Endodermal cell (in vitro differentiated cells): ENCODE measurements at regions not wholly inside any gene's neighbourhood (a gene's known extent, or its start where the extent isn't known, plus 50 kb on each side); places are given as distances from the start of the nearest gene placed in this dataset.
A peak's percentile ranks its signal among the peaks of the same experiment; 100 is the strongest.
"Not testable (repeated sequence)": the region's sequence is repeated elsewhere in the genome, so short reads cannot be mapped to it uniquely, and the experiment has no call there.

Experiments used
- DNase-seq: peaks from one replicate; pipeline ENCODE4 v3.0.0-alpha.2; 2017
- H3K27ac ChIP-seq: 2 replicates; pipeline ENCODE4 v1.5.1; 2013; ENCODE audit warnings: mild to moderate bottlenecking, low read depth, low read length, moderate library complexity
- H3K27me3 ChIP-seq: 2 replicates; pipeline ENCODE4 v1.6.1; 2013; ENCODE audit warnings: mild to moderate bottlenecking, low read length, moderate library complexity; ENCODE audit not compliant: insufficient read depth, control insufficient read depth, poor library complexity, severe bottlenecking
- H3K36me3 ChIP-seq: 2 replicates; pipeline ENCODE4 v1.7.0; 2013; ENCODE audit warnings: mild to moderate bottlenecking, low read length, moderate library complexity; ENCODE audit not compliant: control insufficient read depth, insufficient read depth
- H3K4me1 ChIP-seq: one replicate; pipeline ENCODE4 v1.7.0; 2013; ENCODE audit warnings: low read length; ENCODE audit not compliant: control insufficient read depth, insufficient read depth
- H3K4me3 ChIP-seq: 2 replicates; pipeline ENCODE4 v1.5.1; 2013; ENCODE audit warnings: mild to moderate bottlenecking, low read length, moderate library complexity
- H3K9ac ChIP-seq: 2 replicates; pipeline ENCODE4 v1.6.1; 2013; ENCODE audit warnings: mild to moderate bottlenecking, low read length, moderate library complexity; ENCODE audit not compliant: poor library complexity, severe bottlenecking; ENCODE audit errors: extremely low read depth
- H3K9me3 ChIP-seq: 2 replicates; pipeline ENCODE4 v1.6.1; 2013; ENCODE audit warnings: mild to moderate bottlenecking, low read length, moderate library complexity; ENCODE audit not compliant: control insufficient read depth
- H3K27ac Mint-ChIP-seq: 2 replicates; pipeline ENCODE4 v1.8.0; 2020; ENCODE audit warnings: mixed read lengths
- H3K27me3 Mint-ChIP-seq: 2 replicates; pipeline ENCODE4 v1.8.0; 2021; ENCODE audit warnings: mild to moderate bottlenecking, mixed read lengths; ENCODE audit not compliant: insufficient read depth
- H3K36me3 Mint-ChIP-seq: 2 replicates; pipeline ENCODE4 v1.8.0; 2020; ENCODE audit warnings: low read depth, mixed read lengths
- H3K4me1 Mint-ChIP-seq: 2 replicates; pipeline ENCODE4 v1.8.0; 2020; ENCODE audit warnings: mixed read lengths
- H3K4me3 Mint-ChIP-seq: 2 replicates; pipeline ENCODE4 v1.8.0; 2020; ENCODE audit warnings: mild to moderate bottlenecking, moderate library complexity, mixed read lengths
- H3K9me3 Mint-ChIP-seq: 2 replicates; pipeline ENCODE4 v1.8.0; 2020; ENCODE audit warnings: mild to moderate bottlenecking, mixed read lengths
- WGBS, 2 experiments: methylation state at CpG; one replicate each; pipeline versions ENCODE4 v1.1.5 to v1.1.7; 2013; ENCODE audit warnings: missing lambda C conversion rate in 2 of 2, mixed read lengths in 1 of 2; ENCODE audit not compliant: insufficient coverage in 1 of 2, insufficient read length in 1 of 2; 5-methylcytosine and 5-hydroxymethylcytosine counted together
- TF ChIP-seq, protein P1 (sequence below): fragments of 200-600 bp; sonication (generic); conservative IDR thresholded peaks from 2 replicates; pipeline ENCODE4 v1.5.0; 2021; ENCODE audit warnings: antibody characterized with exemption, mild to moderate bottlenecking

DNA sequence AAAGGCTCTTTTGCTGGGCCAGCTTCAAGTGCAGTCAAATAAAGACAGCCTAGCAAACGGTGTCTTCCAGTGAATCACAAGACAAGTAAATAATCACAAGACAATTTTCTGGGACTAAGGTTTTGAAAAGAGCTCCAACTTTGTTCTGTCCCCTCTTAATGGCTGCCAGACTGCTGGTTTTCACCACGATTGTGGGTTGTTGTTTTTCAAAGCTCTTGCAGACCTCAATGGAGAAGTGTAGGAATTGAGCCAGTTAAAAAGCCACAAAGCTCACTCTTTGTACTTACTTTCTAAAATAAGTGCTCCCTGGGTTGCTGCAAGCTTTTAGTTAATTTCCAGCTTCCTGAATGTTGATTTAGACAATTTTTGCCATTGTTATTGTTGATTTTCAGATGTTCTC is 405.8 kb upstream of the HTR2C start:
- TF ChIP-seq, protein P1, sequence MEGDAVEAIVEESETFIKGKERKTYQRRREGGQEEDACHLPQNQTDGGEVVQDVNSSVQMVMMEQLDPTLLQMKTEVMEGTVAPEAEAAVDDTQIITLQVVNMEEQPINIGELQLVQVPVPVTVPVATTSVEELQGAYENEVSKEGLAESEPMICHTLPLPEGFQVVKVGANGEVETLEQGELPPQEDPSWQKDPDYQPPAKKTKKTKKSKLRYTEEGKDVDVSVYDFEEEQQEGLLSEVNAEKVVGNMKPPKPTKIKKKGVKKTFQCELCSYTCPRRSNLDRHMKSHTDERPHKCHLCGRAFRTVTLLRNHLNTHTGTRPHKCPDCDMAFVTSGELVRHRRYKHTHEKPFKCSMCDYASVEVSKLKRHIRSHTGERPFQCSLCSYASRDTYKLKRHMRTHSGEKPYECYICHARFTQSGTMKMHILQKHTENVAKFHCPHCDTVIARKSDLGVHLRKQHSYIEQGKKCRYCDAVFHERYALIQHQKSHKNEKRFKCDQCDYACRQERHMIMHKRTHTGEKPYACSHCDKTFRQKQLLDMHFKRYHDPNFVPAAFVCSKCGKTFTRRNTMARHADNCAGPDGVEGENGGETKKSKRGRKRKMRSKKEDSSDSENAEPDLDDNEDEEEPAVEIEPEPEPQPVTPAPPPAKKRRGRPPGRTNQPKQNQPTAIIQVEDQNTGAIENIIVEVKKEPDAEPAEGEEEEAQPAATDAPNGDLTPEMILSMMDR = no peak
- H3K36me3 ChIP-seq = no peaks in the 10 kb centered on the region
- no peaks in the 10 kb centered on the region for H3K36me3 Mint-ChIP-seq
- 58% methylated on average over 2 of the region's 2 CpGs; no CpG with 5 or more reads in 1 of the 2 experiments for WGBS, 2 experiments
- H3K27ac Mint-ChIP-seq = peak overlapping the region; percentile 85
- no peak overlapping the region for H3K9ac ChIP-seq
- no peak overlapping the region for H3K4me3 Mint-ChIP-seq
- H3K4me1 Mint-ChIP-seq = peaks cover 21% of the 10 kb centered on the region
- peaks cover 1% of the 10 kb centered on the region for H3K27me3 Mint-ChIP-seq
- no peaks in the 10 kb centered on the region for H3K4me1 ChIP-seq
- H3K4me3 ChIP-seq = no peak overlapping the region
- no peak overlapping the region for H3K27ac ChIP-seq
- no peak for DNase-seq
- H3K27me3 ChIP-seq = no peaks in the 10 kb centered on the region
- H3K9me3 ChIP-seq = no peaks in the 10 kb centered on the region
- no peaks in the 10 kb centered on the region for H3K9me3 Mint-ChIP-seq

DNA sequence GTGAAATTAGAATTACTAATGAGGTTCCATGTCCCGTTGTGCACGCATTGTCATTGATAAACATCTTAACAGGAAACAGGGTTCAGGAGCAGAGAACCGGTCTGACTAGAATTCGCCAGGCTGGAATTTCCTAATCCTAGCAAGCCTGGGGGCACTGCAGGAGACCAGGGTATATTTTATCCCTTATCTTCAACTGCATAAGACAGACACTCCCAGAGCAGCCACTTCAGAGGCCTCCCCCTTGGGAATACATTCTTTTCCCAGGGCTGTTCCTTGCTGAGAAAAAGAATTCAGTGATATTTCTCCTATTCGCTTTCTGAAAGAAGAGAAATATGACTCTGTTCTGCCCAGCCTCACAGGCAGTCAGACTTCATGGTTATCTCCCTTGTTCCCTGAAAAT is 416.6 kb upstream of the HTR2C start:
- H3K4me3 Mint-ChIP-seq, H3K4me3 ChIP-seq, H3K4me1 ChIP-seq, H3K4me1 Mint-ChIP-seq, H3K27me3 Mint-ChIP-seq, H3K9ac ChIP-seq, H3K36me3 ChIP-seq, H3K36me3 Mint-ChIP-seq, H3K27ac ChIP-seq, H3K27me3 ChIP-seq, H3K27ac Mint-ChIP-seq: not testable (repeated sequence)
- 75% methylated on average over 5 of the region's 5 CpGs; no CpG with 5 or more reads in 1 of the 2 experiments for WGBS, 2 experiments
- DNase-seq = peak; percentile 64
- peaks cover 24% of the 10 kb centered on the region for H3K9me3 ChIP-seq
- H3K9me3 Mint-ChIP-seq = peaks cover 41% of the 10 kb centered on the region

DNA sequence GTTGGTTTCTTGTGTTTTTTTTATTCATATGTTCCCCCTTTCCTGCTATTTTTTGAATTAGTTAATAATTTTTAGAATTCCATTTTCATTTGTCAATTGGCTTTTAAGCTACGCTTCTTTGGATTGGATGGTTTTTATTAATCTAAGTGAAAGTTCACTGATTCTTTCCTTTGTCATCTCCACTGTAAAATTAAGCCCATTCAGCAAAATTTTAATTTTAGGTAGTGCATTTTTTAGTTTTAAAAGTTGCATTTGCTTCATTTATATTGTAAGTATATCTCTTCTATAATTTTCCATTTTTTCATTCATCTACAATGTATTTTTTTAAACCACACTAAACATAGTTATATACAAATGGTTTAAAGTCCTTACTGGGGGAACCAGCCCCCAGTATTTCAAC is 417.3 kb upstream of the HTR2C start:
- no peak overlapping the region for H3K9ac ChIP-seq
- TF ChIP-seq, protein P1 = no peak
- H3K4me3 Mint-ChIP-seq = no peak overlapping the region
- no peak overlapping the region for H3K27ac ChIP-seq
- H3K36me3 Mint-ChIP-seq = peaks cover 7% of the 10 kb centered on the region
- no peaks in the 10 kb centered on the region for H3K36me3 ChIP-seq
- no peak overlapping the region for H3K4me3 ChIP-seq
- H3K9me3 Mint-ChIP-seq = peaks cover 41% of the 10 kb centered on the region
- H3K4me1 Mint-ChIP-seq = no peaks in the 10 kb centered on the region
- H3K27ac Mint-ChIP-seq = no peak overlapping the region
- peaks cover 24% of the 10 kb centered on the region for H3K9me3 ChIP-seq
- H3K27me3 Mint-ChIP-seq = no peaks in the 10 kb centered on the region
- H3K4me1 ChIP-seq = no peaks in the 10 kb centered on the region
- no CpG with 5 or more reads among the region's 1 CpG for WGBS, 2 experiments
- DNase-seq = no peak
- H3K27me3 ChIP-seq = no peaks in the 10 kb centered on the region

DNA sequence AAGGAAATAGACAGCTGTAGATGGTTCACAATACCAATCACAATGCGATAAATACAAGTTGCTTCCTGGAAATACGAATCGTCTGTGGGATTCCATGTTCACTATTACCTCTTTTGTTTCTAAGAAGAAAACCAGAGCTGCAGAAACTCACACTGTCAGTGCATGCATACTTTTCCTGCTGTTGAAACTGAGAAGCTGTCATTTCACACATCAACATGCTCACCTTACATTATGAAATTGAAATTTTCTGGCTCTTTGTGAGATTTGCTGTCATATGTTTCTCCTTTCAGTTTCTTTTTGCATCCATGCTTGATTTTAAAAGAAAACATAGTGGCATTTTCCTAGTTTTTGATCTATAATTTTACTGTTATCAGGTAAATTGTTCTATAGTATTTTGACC is 418.3 kb upstream of the HTR2C start:
- Histone ChIP-seq H3K4me1 (no peaks in the 10 kb centered on the region), H3K4me3 (no peak overlapping the region), H3K9me3 (peaks cover 24% of the 10 kb centered on the region), H3K9ac (no peak overlapping the region), H3K27me3 (no peaks in the 10 kb centered on the region), H3K36me3 (no peaks in the 10 kb centered on the region), H3K27ac (no peak overlapping the region)
- H3K36me3 Mint-ChIP-seq = peaks cover 7% of the 10 kb centered on the region
- peaks cover 41% of the 10 kb centered on the region for H3K9me3 Mint-ChIP-seq
- no peaks in the 10 kb centered on the region for H3K27me3 Mint-ChIP-seq
- no peak for DNase-seq
- TF ChIP-seq, protein P1 = no peak
- 95% methylated on average over 3 of the region's 3 CpGs; no CpG with 5 or more reads in 1 of the 2 experiments for WGBS, 2 experiments
- H3K27ac Mint-ChIP-seq = no peak overlapping the region
- H3K4me3 Mint-ChIP-seq = no peak overlapping the region
- no peaks in the 10 kb centered on the region for H3K4me1 Mint-ChIP-seq
